ENCODE measurements at regions not wholly inside any gene's neighbourhood (a gene's known extent, or its start where the extent isn't known, plus 50 kb on each side); places are given as distances from the start of the nearest gene placed in this dataset.

DNA sequence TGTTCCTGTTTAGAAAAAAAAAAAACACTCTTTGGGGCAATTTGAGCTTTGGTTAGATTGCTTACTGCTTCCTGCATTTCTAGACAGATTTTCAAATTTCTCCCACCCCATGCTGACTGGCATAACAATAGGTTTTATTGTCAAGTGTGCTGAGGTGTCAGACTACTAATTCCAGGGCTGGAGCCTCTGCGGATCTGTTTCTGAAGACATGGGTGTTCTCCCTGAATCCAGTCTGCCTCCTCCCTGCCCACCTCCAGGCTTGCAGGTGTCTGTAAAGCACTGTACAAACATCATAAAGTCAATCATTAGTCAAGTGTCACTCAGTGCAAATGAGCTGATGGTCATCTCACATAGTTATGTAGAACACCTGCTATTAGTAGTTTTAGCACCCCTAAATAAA is 292.4 kb downstream of the GATA3 start:
- TF ChIP-seq CTCF (conservative IDR thresholded peaks at IDR 0.05 in 1 of 2, IDR thresholded peaks at IDR 0.05 in 1 of 2; ENCODE audit: extremely low read depth in 1 of 2, insufficient read depth in 1 of 2, low read depth in 1 of 2, low read length in 2 of 2) = no peak
- TF ChIP-seq EZH2 (IDR thresholded peaks at IDR 0.05; ENCODE audit: borderline replicate concordance, low read length) = no peak

Data from mammary epithelial cell (primary cell).